ENCODE measurements at regions not wholly inside any gene's neighbourhood (a gene's known extent, or its start where the extent isn't known, plus 50 kb on each side); places are given as distances from the start of the nearest gene placed in this dataset.
"Not testable (repeated sequence)": the region's sequence is repeated elsewhere in the genome, so short reads cannot be mapped to it uniquely, and the experiment has no call there.

- Mint-ChIP-seq H3K4me1 (ENCODE audit: low read depth) (no peaks in the 10 kb centered on the region), H3K9me3 (no peaks in the 10 kb centered on the region), H3K36me3 (ENCODE audit: insufficient read depth) (no peaks in the 10 kb centered on the region), H3K4me3 (no peak overlapping the region), H3K27me3 (ENCODE audit: low read depth) (peaks cover 10% of the 10 kb centered on the region)
- DNase-seq (no peak), ATAC-seq (no peak)
Measured at GRCh38 chr3:107218864-107219269, 158.4 kb upstream of the CCDC54 start.

DNA sequence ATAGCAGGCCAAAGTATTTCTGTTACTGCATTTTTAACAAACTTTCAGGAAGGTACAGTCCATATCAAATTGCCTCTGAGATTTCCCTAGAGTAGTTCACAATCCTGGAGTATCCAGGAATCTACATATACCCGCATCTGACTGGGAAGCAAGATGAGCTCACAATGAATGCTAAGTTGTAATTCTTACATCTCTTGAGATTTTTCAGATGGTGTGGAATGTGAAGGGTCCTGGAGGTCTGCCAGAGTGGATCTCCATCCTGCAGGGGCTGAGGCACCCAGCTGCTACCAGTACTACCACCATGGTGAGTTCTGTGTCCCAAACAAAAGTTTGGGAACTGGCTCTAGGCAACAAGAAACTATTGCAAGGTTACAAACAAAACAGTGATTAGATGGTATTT, 156.7 kb upstream of the CCDC54 start:
- ATAC-seq (no peak), DNase-seq (no peak)
- Mint-ChIP-seq H3K36me3 (ENCODE audit: insufficient read depth) (no peaks in the 10 kb centered on the region), H3K27me3 (ENCODE audit: low read depth) (peaks cover 5% of the 10 kb centered on the region), H3K9me3 (no peaks in the 10 kb centered on the region), H3K4me1 (ENCODE audit: low read depth) (no peaks in the 10 kb centered on the region), H3K4me3 (no peak overlapping the region)

DNA sequence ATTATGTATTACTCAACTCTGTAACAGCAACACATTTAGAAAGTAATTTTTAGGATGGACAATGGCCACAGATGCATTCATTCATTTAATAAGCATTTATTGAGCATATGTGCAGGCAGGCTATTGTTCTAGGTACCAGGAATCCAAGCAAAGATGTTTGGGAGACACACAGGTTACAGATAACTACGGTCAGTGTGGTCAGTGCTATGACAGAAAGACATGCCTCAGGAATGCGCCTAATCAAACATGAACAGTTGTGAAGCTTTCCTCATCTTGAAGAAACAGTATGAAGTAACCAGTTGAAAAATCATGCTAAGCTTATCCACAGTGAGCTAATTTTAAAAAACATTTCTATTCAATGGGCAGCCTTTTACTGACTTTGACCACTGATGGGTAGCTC, 155.4 kb upstream of the CCDC54 start:
- peaks cover 7% of the 10 kb centered on the region for H3K27me3 Mint-ChIP-seq (ENCODE audit: low read depth)
- no peaks in the 10 kb centered on the region for H3K4me1 Mint-ChIP-seq (ENCODE audit: low read depth)
- ATAC-seq (no peak), DNase-seq (no peak)
- no peaks in the 10 kb centered on the region for H3K9me3 Mint-ChIP-seq
- H3K4me3 Mint-ChIP-seq: no peak overlapping the region
- H3K36me3 Mint-ChIP-seq (ENCODE audit: insufficient read depth): no peaks in the 10 kb centered on the region

DNA sequence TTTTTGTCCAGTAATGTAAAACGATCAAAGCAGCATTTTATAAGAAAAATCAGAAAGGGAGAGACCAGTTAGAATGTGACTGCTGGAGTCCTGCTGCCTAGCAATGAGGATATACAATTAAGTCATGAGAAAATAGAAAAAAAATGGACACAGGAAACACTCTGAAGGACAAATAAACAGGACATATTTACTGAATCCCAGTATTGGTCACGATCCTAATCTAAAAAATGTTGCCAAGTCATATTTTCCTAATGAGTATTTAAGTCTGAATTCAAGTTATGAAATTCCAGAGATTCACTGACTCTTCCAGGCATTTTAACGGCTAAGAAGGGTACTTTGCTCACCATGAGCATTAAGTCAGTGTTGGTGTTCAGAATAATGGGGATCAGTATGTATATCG, 154.3 kb upstream of the CCDC54 start:
- H3K4me3 Mint-ChIP-seq: no peak overlapping the region
- no peak for ATAC-seq
- H3K4me1 Mint-ChIP-seq (ENCODE audit: low read depth): no peaks in the 10 kb centered on the region
- no peak for DNase-seq
- H3K36me3 Mint-ChIP-seq (ENCODE audit: insufficient read depth): no peaks in the 10 kb centered on the region
- peaks cover 7% of the 10 kb centered on the region for H3K27me3 Mint-ChIP-seq (ENCODE audit: low read depth)
- no peaks in the 10 kb centered on the region for H3K9me3 Mint-ChIP-seq

GRCh38 chr3:107224026-107224596, 153.1 kb upstream of the CCDC54 start:
- no peaks in the 10 kb centered on the region for H3K9me3 Mint-ChIP-seq
- no peaks in the 10 kb centered on the region for H3K36me3 Mint-ChIP-seq (ENCODE audit: insufficient read depth)
- peaks cover 3% of the 10 kb centered on the region for H3K27me3 Mint-ChIP-seq (ENCODE audit: low read depth)
- H3K4me1 Mint-ChIP-seq (ENCODE audit: low read depth): no peaks in the 10 kb centered on the region
- no peak for ATAC-seq
- no peak overlapping the region for H3K4me3 Mint-ChIP-seq
- DNase-seq: no peak

DNA sequence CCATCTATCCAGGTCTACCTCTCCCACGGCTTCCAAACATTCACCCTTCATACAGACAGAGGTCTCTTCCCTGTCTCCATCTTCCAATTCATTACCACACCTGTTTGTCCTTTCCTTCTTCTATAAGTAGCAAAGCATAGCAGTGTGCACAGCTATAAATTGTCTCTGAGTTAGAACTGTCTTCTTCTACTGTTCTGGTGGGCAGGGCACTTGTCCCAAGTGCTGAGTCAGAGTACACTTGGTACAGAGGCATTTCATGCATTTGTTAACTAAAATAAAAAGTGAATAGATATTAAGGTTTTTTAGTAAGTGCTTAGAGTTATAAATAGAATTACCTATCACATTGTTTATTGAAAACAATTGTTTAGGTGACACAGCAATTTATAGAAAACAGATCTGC, 150.1 kb upstream of the CCDC54 start:
- ATAC-seq: no peak
- no peaks in the 10 kb centered on the region for H3K9me3 Mint-ChIP-seq

GRCh38 chr3:107233877-107234276, 143.4 kb upstream of the CCDC54 start:
- not testable (repeated sequence) for H3K36me3 Mint-ChIP-seq (ENCODE audit: insufficient read depth); H3K4me1 Mint-ChIP-seq (ENCODE audit: low read depth); DNase-seq; H3K9me3 Mint-ChIP-seq; H3K4me3 Mint-ChIP-seq; ATAC-seq; H3K27me3 Mint-ChIP-seq (ENCODE audit: low read depth)

More for the DNA sequence above, 150.1 kb upstream of the CCDC54 start:
- peaks cover 3% of the 10 kb centered on the region for H3K27me3 Mint-ChIP-seq (ENCODE audit: low read depth)
- DNase-seq: no peak
- no peak overlapping the region for H3K4me3 Mint-ChIP-seq
- H3K36me3 Mint-ChIP-seq (ENCODE audit: insufficient read depth): no peaks in the 10 kb centered on the region
- no peaks in the 10 kb centered on the region for H3K4me1 Mint-ChIP-seq (ENCODE audit: low read depth)

DNA sequence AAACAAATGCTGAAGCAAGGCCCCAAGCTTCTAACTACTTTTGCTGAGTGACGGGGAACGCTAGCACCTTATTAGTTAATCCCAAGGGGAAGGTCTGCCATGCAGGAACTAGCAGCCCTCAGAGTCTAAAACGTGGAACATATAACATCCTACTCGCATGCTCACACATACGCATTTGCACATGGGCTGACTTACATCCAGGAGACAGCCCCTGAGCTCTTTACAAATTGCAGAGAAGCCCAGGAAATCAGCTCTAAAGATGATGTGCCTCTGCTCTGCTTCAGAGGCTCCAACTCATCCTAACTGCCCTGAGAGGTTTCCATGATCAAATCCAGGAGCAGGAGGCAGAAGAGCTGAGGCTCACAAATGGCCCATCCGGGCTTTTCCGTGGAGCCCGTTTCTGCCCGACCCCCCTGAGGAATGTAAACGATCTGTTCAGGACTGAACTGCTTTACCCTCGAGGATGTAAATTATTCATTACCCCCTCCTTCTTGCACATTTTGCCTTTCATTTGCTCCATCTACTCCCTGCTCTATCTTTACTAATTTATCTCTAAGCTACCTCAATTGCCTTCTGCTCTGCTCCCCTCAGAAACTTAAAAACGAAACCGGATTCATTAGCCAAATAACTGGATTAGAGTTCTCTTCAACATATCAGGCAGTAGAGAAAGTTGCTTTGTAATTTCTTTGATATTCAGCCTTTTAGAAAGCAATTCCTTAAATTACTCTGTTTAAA, 141.9 kb upstream of the CCDC54 start:
- no peak for DNase-seq
- Mint-ChIP-seq H3K4me3 (peak overlapping the region; percentile 73), H3K4me1 (ENCODE audit: low read depth) (peaks cover 7% of the 10 kb centered on the region), H3K27me3 (ENCODE audit: low read depth) (peaks cover 9% of the 10 kb centered on the region), H3K9me3 (no peaks in the 10 kb centered on the region), H3K36me3 (ENCODE audit: insufficient read depth) (no peaks in the 10 kb centered on the region)
- no peak for ATAC-seq

- DNase-seq: peak; percentile 28
- Mint-ChIP-seq H3K36me3 (ENCODE audit: insufficient read depth) (no peaks in the 10 kb centered on the region), H3K4me1 (ENCODE audit: low read depth) (peaks cover 9% of the 10 kb centered on the region), H3K27me3 (ENCODE audit: low read depth) (peaks cover 11% of the 10 kb centered on the region), H3K9me3 (no peaks in the 10 kb centered on the region), H3K4me3 (peak overlapping the region; percentile 73)
- peak; percentile 44 to 59 for ATAC-seq
Measured at GRCh38 chr3:107235928-107236315, 141.3 kb upstream of the CCDC54 start.

DNA sequence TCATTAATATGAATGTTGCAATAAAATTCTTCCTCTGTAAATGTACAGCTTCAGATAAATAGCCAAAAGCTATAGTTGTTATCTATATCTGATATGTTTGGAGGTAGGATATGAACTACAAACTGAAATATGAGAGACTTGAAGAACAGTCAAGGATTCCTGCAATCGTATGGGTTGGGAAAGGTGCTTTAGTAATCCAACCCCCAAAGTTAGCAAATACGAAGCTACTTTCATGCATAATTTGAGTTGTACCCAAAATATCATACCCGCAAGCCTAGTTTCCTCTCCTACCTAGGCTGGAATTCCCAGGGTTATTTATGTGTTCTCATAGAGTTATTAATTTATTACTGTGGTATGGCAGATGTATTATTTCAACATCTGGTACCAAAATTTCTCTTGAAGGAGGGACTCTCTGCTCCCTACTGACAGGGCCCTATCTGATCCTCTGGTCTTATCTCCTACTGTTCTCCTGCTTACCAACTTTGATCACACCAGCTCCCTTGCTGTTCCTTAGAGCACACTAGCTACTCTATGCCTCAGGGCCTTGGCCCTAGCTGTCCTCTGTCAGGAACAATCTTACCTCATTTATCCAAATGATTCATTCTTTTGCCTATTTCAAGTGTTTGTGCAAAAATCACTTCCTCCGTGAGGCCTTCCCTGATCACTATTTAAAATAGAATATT, 140.4 kb upstream of the CCDC54 start:
- H3K9me3 Mint-ChIP-seq: no peaks in the 10 kb centered on the region
- no peaks in the 10 kb centered on the region for H3K36me3 Mint-ChIP-seq (ENCODE audit: insufficient read depth)
- no peak overlapping the region for H3K4me3 Mint-ChIP-seq
- DNase-seq (no peak), ATAC-seq (no peak)
- peaks cover 16% of the 10 kb centered on the region for H3K27me3 Mint-ChIP-seq (ENCODE audit: low read depth)
- H3K4me1 Mint-ChIP-seq (ENCODE audit: low read depth): peaks cover 14% of the 10 kb centered on the region

- Mint-ChIP-seq H3K27me3 (ENCODE audit: low read depth) (peaks cover 16% of the 10 kb centered on the region), H3K36me3 (ENCODE audit: insufficient read depth) (no peaks in the 10 kb centered on the region), H3K4me3 (no peak overlapping the region), H3K9me3 (no peaks in the 10 kb centered on the region), H3K4me1 (ENCODE audit: low read depth) (peaks cover 14% of the 10 kb centered on the region)
- DNase-seq: no peak
- no peak for ATAC-seq
Measured at GRCh38 chr3:107238787-107239186, 138.5 kb upstream of the CCDC54 start.

DNA sequence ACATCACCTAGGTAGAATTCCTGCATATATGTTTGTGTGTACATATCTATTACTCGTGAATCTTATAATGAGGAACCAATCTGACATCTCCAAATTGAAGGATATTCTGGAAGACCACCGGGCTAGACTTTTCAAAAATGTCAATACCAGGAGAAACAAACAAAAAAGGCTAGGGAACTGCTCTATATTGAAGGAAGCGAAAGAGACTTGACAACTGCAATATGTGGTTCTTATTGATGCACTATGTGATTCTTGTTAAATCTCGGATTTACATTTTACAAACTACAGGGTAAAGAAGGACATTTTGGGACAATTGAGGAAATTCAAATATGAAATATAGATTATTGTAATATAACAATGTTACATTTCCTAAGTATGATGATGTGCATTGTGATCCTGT, 137.5 kb upstream of the CCDC54 start:
- Mint-ChIP-seq H3K4me3 (peak overlapping the region; percentile 87), H3K4me1 (ENCODE audit: low read depth) (peaks cover 14% of the 10 kb centered on the region), H3K36me3 (ENCODE audit: insufficient read depth) (no peaks in the 10 kb centered on the region), H3K9me3 (no peaks in the 10 kb centered on the region), H3K27me3 (ENCODE audit: low read depth) (peaks cover 16% of the 10 kb centered on the region)
- no peak for DNase-seq
- no peak for ATAC-seq

DNA sequence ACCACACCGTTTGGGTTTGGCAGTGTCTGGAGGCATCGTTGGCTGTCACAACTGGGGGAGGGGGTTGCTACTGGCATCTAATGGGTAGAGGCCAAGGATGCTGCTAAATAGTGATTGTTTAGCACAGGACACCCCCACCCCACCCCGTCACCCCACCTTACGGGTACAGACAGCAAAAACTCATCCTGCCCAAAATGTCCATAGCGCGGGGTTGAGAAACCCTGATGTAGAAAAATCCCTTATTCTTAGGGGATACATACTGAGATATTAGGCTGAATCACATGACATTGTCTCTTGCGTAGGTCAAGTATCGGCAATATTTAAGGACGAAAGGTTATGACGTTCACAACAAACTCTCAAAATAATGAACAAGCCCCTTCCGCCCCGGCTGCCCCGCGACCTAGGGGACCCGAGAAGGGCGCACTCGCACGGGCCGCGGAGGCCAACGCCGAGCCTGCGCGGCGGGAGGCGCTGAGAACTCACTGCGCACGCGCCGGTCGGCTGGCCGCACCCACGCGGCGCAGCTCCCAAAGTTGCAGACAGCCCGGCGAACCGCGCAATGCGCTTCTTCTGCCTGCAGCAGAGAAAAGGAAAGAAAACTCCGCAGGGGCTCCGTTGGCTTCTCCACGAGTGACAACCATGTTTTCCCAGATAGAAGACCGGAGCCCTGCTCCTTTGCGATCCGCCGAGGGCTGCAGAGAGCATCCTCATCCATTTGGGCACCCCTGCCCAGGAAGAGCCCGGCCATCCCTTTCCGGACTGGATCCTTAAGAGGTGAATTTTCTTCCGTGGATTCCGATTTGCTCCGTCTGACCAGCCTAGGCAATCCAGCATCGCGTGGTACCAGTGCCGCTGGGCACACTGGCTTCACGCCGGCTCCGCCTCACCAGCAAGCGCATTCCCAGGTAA, 136.8 kb upstream of the CCDC54 start:
- DNase-seq (peak; percentile 68), ATAC-seq (peak; percentile 96 to 98)
- Mint-ChIP-seq H3K4me3 (peak overlapping the region; percentile 87), H3K27me3 (ENCODE audit: low read depth) (peaks cover 15% of the 10 kb centered on the region), H3K9me3 (no peaks in the 10 kb centered on the region), H3K4me1 (ENCODE audit: low read depth) (peaks cover 14% of the 10 kb centered on the region), H3K36me3 (ENCODE audit: insufficient read depth) (no peaks in the 10 kb centered on the region)

GRCh38 chr3:107241217-107241616, 136.0 kb upstream of the CCDC54 start:
- DNase-seq (no peak), ATAC-seq (peak in 1 of 2 donors; percentile 9)
- Mint-ChIP-seq H3K4me1 (ENCODE audit: low read depth) (peaks cover 10% of the 10 kb centered on the region), H3K4me3 (peak overlapping the region; percentile 87), H3K9me3 (no peaks in the 10 kb centered on the region), H3K36me3 (ENCODE audit: insufficient read depth) (no peaks in the 10 kb centered on the region), H3K27me3 (ENCODE audit: low read depth) (peaks cover 12% of the 10 kb centered on the region)

Data from activated T-cell treated with anti-CD3 and anti-CD28 coated beads, Interleukin-2, amount 50 U/mL, for 4 hours (primary cell).